HG03135 (cell line): ENCODE measurements at regions not wholly inside any gene's neighbourhood (a gene's known extent, or its start where the extent isn't known, plus 50 kb on each side); places are given as distances from the start of the nearest gene placed in this dataset.
A peak's percentile ranks its signal among the peaks of the same experiment; 100 is the strongest.

Experiments
- ATAC-seq: cut with Tn5 transposase; IDR thresholded peaks from one replicate; pipeline ENCODE4 v1.9.1; 2021; ENCODE audit warnings: mild to moderate bottlenecking, moderate library complexity; ENCODE audit not compliant: unreplicated experiment

GRCh38 chr6:121967631-121968030, 431.8 kb upstream of the HSF2 start:
- no peak for ATAC-seq

GRCh38 chr6:121971931-121972335, 427.5 kb upstream of the HSF2 start:
- ATAC-seq, result no peak

- ATAC-seq, result no peak
These were observed 414.5 kb upstream of the HSF2 start for GRCh38 chr6:121984956-121985355.

GRCh38 chr6:121993362-121993761, 406.1 kb upstream of the HSF2 start:
- ATAC-seq, result no peak

GRCh38 chr6:121994919-121995318, 404.5 kb upstream of the HSF2 start:
- no peak for ATAC-seq

- no peak for ATAC-seq
These were observed 400.8 kb upstream of the HSF2 start for GRCh38 chr6:121998631-121999030.

- ATAC-seq, result no peak
These were observed 399.9 kb upstream of the HSF2 start for GRCh38 chr6:121999456-122000065.

- ATAC-seq, result no peak
These were observed 393.8 kb upstream of the HSF2 start for GRCh38 chr6:122005661-122006060.

- ATAC-seq, result no peak
These were observed 392.1 kb upstream of the HSF2 start for GRCh38 chr6:122007339-122007738.

- no peak for ATAC-seq
These were observed 391.1 kb upstream of the HSF2 start for GRCh38 chr6:122008101-122008999.

- ATAC-seq, result no peak
These were observed 390.5 kb upstream of the HSF2 start for GRCh38 chr6:122009000-122009350.

- ATAC-seq, result no peak
These were observed 386.9 kb upstream of the HSF2 start for GRCh38 chr6:122012578-122012977.

- ATAC-seq, result no peak
These were observed 384.5 kb upstream of the HSF2 start for GRCh38 chr6:122014961-122015360.

- peak; percentile 97 for ATAC-seq
These were observed 378.7 kb upstream of the HSF2 start for GRCh38 chr6:122020588-122021264.

- no peak for ATAC-seq
These were observed 374.3 kb upstream of the HSF2 start for GRCh38 chr6:122025104-122025503.

GRCh38 chr6:122026582-122027369, 372.7 kb upstream of the HSF2 start:
- ATAC-seq, result no peak

- no peak for ATAC-seq
These were observed 370.4 kb upstream of the HSF2 start for GRCh38 chr6:122028933-122029522.

- ATAC-seq, result peak; percentile 79
These were observed 365.8 kb upstream of the HSF2 start for GRCh38 chr6:122033564-122034181.

GRCh38 chr6:122035173-122035572, 364.3 kb upstream of the HSF2 start:
- ATAC-seq, result no peak

GRCh38 chr6:122040261-122040660, 359.2 kb upstream of the HSF2 start:
- ATAC-seq, result no peak
